Activated T-cell treated with anti-CD3 and anti-CD28 coated beads, Interleukin-2, amount 50 U/mL, for 4 hours (primary cell): ENCODE measurements at regions not wholly inside any gene's neighbourhood (a gene's known extent, or its start where the extent isn't known, plus 50 kb on each side); places are given as distances from the start of the nearest gene placed in this dataset.

Experiments used
- ATAC-seq, 2 donors: fragments of 200-7000 bp; cut with Tn5 transposase; one replicate each; pipeline ENCODE4 v1.10.0; 2021
- DNase-seq: peaks from one replicate; pipeline ENCODE4 v3.0.0-alpha.2; 2020
- H3K27me3 Mint-ChIP-seq: one replicate; pipeline ENCODE4 v1.8.0; 2021; ENCODE audit warnings: low read depth, mixed read lengths
- H3K36me3 Mint-ChIP-seq: one replicate; pipeline ENCODE4 v1.8.0; 2022; ENCODE audit warnings: mixed read lengths; ENCODE audit not compliant: insufficient read depth
- H3K4me1 Mint-ChIP-seq: one replicate; pipeline ENCODE4 v1.8.0; 2021; ENCODE audit warnings: low read depth, mixed read lengths
- H3K4me3 Mint-ChIP-seq: one replicate; pipeline ENCODE4 v1.8.0; 2021; ENCODE audit warnings: mild to moderate bottlenecking, moderate library complexity, mixed read lengths
- H3K9me3 Mint-ChIP-seq: one replicate; pipeline ENCODE4 v1.8.0; 2021; ENCODE audit warnings: mixed read lengths

DNA sequence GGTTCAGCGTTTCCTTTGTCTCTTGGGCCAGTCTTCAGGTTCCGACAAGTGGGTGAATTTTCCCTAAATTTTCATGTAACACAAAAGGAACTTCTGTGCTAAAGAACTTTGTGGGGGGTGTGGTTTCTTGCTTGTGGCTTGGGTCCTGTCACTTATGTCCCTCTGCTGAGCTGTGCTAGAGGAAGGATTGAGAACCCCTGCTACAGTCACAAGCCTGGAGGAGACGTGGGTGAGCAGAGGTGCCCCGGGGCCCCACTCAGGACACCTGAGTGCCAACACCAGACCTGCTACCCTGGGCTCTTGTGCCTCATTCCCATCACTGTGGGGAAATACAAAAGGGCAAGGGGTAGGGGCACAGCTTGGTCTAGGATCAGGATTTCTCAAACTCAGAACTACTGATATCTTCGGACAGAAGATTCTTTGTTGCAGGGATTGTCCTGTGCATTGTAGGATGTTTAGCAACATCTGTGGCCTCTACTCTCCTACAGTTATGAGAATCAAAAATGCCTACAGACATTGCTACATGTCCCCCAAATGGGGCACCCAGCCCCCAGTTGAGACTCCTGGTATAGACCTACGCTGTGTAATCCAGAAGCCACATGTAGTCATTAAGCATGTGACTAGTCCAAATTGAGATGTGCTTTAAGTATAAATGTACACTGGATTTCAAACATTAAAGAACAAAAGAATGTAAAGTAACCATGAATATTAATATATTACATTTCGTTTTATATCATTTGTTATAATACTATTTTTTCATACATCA lies 128.7 kb downstream of the LY86 start:
- DNase-seq (no peak), ATAC-seq (no peak)
- Mint-ChIP-seq H3K27me3 (no peaks in the 10 kb centered on the region), H3K4me3 (no peak overlapping the region), H3K9me3 (no peaks in the 10 kb centered on the region), H3K4me1 (peaks cover 11% of the 10 kb centered on the region), H3K36me3 (no peaks in the 10 kb centered on the region)

DNA sequence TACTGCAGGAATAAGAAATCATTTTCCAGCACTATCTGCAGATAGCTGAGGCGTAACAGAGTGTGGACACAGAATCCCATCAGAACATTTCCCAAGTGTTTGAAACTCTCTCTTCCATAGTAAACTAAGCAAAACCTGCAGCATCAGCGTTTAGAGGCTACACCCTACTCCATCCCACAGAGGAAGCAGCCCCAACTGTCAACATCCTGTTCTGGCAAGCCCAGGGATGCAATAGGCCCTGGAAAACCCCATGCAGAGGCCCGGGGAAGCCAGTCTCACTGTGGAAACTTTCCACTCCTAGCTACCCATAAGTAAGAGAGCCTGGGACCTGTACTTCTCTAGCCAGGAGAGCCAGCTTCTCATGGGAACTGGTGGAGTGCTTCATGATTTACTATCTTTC lies 129.4 kb downstream of the LY86 start:
- Mint-ChIP-seq H3K4me1 (peaks cover 4% of the 10 kb centered on the region), H3K36me3 (no peaks in the 10 kb centered on the region), H3K4me3 (no peak overlapping the region), H3K27me3 (no peaks in the 10 kb centered on the region), H3K9me3 (no peaks in the 10 kb centered on the region)
- no peak for ATAC-seq
- no peak for DNase-seq

DNA sequence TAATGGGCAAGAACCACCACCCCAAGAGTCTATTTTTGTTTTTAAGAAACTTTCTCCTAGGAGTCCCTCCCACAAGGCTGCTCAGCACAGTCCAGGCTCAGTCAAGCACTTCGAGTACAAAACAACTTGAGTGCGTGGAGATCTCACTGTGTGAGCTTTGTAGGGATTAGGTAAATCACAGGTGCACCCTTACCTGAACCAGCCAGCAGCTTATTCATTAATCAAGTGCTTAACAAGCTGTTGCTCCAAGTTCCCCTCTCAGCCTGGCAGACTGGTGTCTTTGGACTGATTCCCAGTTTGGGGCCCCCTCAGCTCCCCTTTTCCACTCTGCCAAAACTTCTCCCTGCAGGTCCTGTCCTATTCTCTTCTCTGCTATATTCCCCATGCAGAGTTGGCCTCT lies 133.1 kb downstream of the LY86 start:
- Mint-ChIP-seq H3K4me1 (peaks cover 7% of the 10 kb centered on the region), H3K36me3 (no peaks in the 10 kb centered on the region), H3K9me3 (no peaks in the 10 kb centered on the region), H3K4me3 (no peak overlapping the region), H3K27me3 (peaks cover 6% of the 10 kb centered on the region)
- ATAC-seq, result no peak
- DNase-seq, result no peak

DNA sequence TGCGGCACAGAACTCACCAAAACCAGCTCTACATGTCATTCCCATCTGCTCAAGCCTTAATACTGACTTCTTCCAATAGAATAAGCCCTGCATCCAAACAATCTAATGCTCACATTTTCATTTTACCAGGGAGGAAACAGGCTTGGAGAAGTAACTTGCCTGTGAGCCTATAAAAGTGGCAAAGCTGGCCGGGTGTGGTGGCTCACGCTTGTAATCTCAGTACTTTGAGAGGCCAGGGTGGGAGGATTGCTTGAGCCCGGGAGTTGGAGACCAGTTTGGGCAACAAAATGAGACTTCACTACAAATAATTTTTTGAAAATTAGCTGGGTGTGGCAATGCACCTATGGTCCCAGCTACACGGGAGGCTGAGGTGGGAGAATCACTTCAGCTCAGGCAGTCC lies 133.7 kb downstream of the LY86 start:
- H3K4me3 Mint-ChIP-seq, result no peak overlapping the region
- H3K36me3 Mint-ChIP-seq, result no peaks in the 10 kb centered on the region
- peaks cover 6% of the 10 kb centered on the region for H3K27me3 Mint-ChIP-seq
- no peak for ATAC-seq
- H3K9me3 Mint-ChIP-seq, result no peaks in the 10 kb centered on the region
- no peak for DNase-seq
- peaks cover 7% of the 10 kb centered on the region for H3K4me1 Mint-ChIP-seq

DNA sequence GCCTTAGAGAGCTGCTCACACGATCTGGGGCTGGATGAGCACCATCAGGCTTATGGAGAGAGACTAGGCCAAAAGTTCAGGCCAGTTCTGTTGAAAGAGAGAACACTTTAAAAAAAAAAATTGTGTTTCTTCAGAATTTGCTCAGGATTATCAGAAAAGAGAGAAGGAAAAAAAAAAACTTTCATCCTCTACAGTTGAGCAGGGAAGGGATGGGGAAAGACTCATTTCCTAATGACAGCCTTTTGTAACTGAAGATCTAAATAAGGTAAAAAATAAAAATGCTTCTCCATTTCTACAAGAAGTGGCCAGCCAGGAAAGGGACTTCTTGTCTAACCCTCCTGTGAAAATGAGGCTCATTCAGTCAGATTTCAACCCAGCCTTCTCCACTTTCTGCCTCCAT lies 134.8 kb downstream of the LY86 start:
- no peak overlapping the region for H3K4me3 Mint-ChIP-seq
- H3K27me3 Mint-ChIP-seq, result peaks cover 6% of the 10 kb centered on the region
- H3K36me3 Mint-ChIP-seq, result no peaks in the 10 kb centered on the region
- peaks cover 4% of the 10 kb centered on the region for H3K4me1 Mint-ChIP-seq
- DNase-seq, result no peak
- ATAC-seq, result no peak
- H3K9me3 Mint-ChIP-seq, result no peaks in the 10 kb centered on the region

DNA sequence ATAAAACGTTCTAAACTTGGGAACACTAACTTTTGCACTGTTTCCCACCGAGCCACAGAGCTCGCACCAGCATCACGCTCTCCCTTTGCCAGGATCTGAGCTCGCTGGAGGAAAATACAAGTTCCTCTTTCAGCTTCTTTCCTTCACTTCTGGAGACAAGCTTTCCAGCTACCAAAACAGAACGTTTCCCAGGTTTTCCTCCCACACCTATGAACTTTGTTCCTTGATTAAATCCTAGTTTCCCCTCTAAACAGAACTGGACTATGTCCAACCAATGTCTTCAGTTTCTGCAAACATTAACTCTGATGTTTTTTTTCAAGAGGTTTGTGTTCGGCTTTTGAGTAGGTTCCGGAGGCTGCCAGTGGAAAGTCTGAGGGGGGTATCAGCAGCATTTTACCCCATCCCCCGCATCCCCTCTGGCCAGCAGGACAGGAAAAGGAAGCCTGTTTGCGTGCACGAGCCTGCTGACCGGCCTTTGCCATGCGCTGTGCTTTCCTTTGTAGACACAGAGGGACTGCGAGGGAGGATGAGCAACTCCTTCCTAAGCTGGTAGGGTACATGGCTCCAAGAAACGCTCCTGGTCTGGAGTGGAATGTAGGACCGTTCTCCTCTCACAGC lies 135.5 kb downstream of the LY86 start:
- DNase-seq (no peak), ATAC-seq (peak; percentile 10 to 27)
- Mint-ChIP-seq H3K36me3 (no peaks in the 10 kb centered on the region), H3K9me3 (no peaks in the 10 kb centered on the region), H3K27me3 (peaks cover 6% of the 10 kb centered on the region), H3K4me3 (no peak overlapping the region), H3K4me1 (peaks cover 4% of the 10 kb centered on the region)

DNA sequence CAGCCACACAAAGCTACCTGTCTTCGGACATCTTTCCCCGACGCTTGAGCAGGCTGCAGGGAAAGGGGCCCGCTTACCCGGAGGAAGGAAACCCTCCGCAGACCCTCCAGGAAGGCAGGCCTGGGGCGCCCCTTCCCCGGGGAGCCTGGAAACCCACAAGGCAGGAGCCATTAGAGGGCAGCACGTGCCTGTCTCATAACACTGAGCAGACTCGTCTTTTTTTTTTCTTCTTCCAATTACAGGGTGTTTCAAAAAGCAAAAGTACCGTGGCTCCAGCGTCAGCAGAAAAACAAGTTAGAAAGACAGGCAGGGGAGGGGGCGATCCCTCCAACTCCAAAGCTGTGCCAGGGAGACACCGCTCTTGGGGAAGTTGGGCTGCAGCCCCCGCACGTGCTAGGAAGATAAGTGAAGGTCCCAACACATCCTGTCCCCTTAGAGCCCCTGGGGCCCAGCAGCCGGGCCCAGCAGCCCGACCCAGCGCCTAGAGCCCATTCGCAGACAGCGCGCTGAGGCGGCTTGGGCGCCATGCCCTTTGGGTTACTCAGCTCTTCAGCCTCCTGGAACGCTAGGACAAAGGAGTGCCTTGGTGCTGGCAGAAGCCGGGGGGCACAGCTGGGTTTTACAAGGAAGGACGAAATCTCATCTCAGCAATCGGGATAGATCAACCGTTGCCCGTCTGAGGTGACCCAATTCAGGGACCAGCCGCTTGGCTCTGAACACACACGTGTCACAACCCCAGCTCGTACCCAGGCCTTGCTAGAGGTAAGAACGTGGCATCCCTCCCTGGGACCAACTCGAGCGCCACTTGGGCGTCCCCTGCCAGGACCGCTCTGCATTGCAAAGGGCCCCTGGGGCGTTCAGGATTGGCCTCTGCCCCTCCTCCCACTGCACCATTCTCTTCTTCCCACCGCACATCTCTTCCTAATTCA lies 136.3 kb downstream of the LY86 start:
- peaks cover 4% of the 10 kb centered on the region for H3K4me1 Mint-ChIP-seq
- peaks cover 6% of the 10 kb centered on the region for H3K27me3 Mint-ChIP-seq
- no peaks in the 10 kb centered on the region for H3K36me3 Mint-ChIP-seq
- ATAC-seq (peak; percentile 88 to 90), DNase-seq (peak; percentile 43)
- H3K4me3 Mint-ChIP-seq, result no peak overlapping the region
- no peaks in the 10 kb centered on the region for H3K9me3 Mint-ChIP-seq

DNA sequence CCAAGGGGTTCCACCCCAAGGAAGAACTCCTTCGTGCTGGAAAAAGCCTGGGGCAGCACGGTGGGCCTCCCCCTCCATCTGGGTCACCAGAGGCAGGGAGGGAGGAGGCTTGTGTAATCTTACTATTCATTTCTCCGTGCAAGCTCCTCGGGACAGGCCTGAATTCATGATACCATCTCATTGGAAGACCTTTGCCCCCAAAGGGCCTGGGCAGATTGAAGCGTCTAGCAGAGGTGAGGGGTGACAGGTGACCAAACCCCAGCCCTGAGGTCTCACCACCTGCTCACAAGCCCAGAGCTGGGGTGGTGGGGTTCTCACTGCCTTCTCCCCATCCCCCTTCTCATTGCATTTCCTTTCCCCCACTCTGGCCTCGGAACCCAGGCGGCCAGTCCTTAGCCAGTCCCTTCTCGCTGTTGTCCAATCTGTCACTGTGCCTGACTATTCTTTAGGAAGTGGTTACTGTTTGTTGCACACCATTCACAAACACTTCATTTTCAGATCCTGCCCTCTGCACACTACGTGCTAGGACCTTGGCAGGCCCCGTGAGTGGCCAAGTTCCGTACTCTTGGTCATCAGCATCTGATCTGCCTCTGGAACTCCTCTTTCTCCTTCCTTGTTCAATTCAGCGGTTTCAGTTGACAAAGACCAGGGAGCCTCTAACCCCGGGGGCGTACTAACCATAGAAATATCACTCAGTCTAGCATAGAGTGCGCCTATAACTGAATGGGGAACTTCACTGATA lies 137.1 kb downstream of the LY86 start:
- Mint-ChIP-seq H3K36me3 (no peaks in the 10 kb centered on the region), H3K4me3 (no peak overlapping the region), H3K9me3 (no peaks in the 10 kb centered on the region), H3K27me3 (peaks cover 6% of the 10 kb centered on the region), H3K4me1 (peaks cover 4% of the 10 kb centered on the region)
- ATAC-seq (no peak), DNase-seq (no peak)

DNA sequence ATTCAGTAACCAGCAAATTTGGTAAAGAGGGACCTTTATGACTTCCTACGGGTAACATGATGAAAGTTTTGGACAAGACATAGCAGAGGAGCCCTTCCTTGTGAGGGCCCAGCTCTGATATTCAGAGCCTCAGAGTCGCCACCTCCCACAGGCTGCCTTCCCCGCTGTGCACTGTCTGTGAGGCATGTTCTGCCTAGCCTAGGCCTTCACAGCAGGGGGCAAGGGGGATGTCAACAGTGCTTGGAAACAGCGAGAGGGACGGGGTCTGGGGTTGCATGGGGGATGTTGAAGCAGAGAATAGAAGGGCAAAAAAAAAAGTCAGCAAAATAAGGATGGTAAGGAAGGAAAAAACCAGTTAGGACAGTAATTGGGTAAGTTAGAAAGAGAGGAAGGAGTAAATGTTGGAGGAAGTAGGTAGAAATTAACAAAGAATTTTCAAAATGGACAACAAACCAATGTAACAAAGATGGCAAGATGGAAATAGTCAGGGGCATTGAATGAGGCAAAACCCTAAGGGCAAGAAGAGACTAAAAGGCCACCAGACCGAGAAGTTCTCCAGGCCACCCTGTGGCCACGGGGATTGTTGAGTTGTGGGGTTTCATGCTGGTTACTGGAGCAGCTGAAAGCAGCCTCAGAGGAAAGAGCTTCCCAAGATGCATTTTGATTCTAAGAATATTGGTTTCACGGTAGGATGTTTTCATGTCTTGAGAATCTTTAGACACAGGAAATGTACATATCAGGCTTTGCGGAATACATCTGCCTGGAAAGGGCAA lies 139.8 kb downstream of the LY86 start:
- DNase-seq, result no peak
- H3K4me1 Mint-ChIP-seq, result peaks cover 4% of the 10 kb centered on the region
- H3K4me3 Mint-ChIP-seq, result no peak overlapping the region
- no peak for ATAC-seq
- peaks cover 6% of the 10 kb centered on the region for H3K27me3 Mint-ChIP-seq
- H3K9me3 Mint-ChIP-seq, result no peaks in the 10 kb centered on the region
- H3K36me3 Mint-ChIP-seq, result no peaks in the 10 kb centered on the region

DNA sequence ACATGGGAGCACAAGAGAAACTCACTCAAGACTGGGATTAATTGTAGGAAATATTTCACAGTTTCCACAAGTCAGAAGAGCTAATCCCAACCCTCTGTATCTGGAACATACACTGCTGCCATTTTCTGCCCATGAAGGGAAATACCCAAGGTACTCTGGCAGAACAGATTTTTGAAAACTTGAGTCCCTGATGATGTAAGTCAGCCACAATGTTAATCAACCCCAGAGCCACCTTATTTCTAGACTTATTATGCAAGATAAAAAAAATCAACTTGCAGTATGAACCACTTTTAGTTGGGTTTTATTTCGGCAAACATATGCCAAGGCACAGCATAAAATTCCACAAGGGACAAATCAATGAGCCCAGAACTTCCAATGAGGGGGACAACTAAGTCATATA lies 141.5 kb downstream of the LY86 start:
- Mint-ChIP-seq H3K4me3 (no peak overlapping the region), H3K9me3 (no peaks in the 10 kb centered on the region), H3K4me1 (peaks cover 2% of the 10 kb centered on the region), H3K27me3 (peaks cover 12% of the 10 kb centered on the region), H3K36me3 (no peaks in the 10 kb centered on the region)
- DNase-seq (no peak), ATAC-seq (no peak)

DNA sequence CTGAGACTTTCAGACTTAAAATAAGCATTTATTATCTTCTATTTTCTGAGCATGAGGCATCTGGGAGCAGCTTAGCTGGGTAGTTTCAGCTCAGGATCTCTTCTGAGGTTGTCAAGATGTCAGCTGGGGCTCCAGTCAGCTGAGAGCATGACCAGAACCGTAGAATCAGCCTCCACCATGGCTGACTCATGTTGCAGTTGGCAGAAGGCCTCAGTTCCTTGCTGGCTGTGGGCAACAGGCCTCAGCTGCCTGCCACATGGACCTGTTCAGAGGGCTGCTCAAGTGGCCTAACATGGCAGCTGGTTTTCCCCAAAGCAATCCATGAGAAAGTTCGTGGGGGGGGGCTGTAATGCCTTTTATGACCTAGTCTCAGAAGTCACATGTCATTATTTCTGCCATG lies 142.3 kb downstream of the LY86 start:
- no peak overlapping the region for H3K4me3 Mint-ChIP-seq

DNA sequence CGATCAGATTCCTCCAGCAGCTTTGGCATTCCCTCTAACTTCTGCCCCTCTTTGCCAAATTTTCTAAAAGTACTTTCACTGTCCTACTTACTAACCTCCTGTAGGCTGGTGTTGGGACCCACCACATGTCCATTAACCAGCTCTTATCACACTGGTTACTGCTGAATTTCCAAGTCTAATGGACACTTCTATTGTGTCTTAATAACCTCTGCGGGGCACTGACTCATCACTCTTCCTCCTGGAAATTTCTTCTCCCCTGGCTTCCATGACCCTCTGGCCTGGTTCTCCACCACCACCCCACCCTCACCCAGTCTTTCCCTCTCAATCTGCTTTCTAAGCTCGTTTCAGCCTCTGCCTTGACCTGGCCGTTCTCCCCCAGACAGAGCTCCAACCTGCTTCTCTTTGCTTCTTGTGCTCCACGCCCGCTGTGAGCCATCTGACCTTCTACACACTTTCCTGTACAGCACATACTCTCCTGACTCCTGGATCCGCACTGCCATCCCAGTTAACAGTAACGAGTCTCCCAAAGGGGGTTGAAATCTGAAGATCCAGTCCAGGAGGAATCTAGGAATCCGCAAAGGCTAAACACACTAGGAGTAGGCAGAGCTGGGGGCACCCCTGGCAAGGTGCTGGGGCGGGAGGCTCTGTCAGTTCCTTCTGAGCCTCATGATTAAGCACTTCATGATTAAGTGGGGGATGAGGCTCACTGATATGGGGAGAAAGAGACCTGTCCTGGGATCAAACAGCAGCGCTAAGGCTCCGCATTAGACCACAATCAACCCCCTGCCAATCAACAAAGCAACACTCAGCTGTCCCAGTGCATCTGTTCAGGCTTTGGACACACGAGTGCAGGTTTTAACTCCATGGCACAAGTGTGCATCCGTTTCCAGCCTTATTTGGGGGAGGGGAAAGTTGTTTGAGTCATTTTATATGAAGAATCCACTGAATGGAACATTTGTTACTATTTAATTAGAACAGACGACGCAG lies 146.3 kb downstream of the LY86 start:
- H3K27me3 Mint-ChIP-seq, result peaks cover 22% of the 10 kb centered on the region

More for the DNA sequence above, 142.3 kb downstream of the LY86 start:
- no peaks in the 10 kb centered on the region for H3K4me1 Mint-ChIP-seq
- H3K36me3 Mint-ChIP-seq, result no peaks in the 10 kb centered on the region
- peaks cover 12% of the 10 kb centered on the region for H3K27me3 Mint-ChIP-seq
- no peaks in the 10 kb centered on the region for H3K9me3 Mint-ChIP-seq
- DNase-seq, result no peak
- ATAC-seq, result no peak

More for the DNA sequence above, 146.3 kb downstream of the LY86 start:
- ATAC-seq (no peak), DNase-seq (no peak)
- H3K36me3 Mint-ChIP-seq, result no peaks in the 10 kb centered on the region
- no peak overlapping the region for H3K4me3 Mint-ChIP-seq
- H3K4me1 Mint-ChIP-seq, result no peaks in the 10 kb centered on the region
- no peaks in the 10 kb centered on the region for H3K9me3 Mint-ChIP-seq
